Suprapubic skin (tissue), 4 donors: ENCODE measurements at regions not wholly inside any gene's neighbourhood (a gene's known extent, or its start where the extent isn't known, plus 50 kb on each side); places are given as distances from the start of the nearest gene placed in this dataset.

Experiments
- DNase-seq, 2 donors: peaks; one replicate each; pipeline ENCODE4 v3.0.0-alpha.2; 2019; ENCODE audit warnings: low spot score in 2 of 2
- H3K27ac ChIP-seq: fragments of 200-600 bp; sonication (generic); one replicate; pipeline ENCODE4 v1.5.1; 2019
- H3K27me3 ChIP-seq: fragments of 200-600 bp; sonication (generic); one replicate; pipeline ENCODE4 v1.5.1; 2019
- H3K36me3 ChIP-seq: fragments of 200-600 bp; sonication (generic); one replicate; pipeline ENCODE4 v1.5.1; 2019
- H3K4me1 ChIP-seq: fragments of 200-600 bp; sonication (generic); one replicate; pipeline ENCODE4 v1.5.1; 2019
- H3K4me3 ChIP-seq: fragments of 200-600 bp; sonication (generic); one replicate; pipeline ENCODE4 v1.5.1; 2019; ENCODE audit warnings: mild to moderate bottlenecking
- H3K9me3 ChIP-seq: fragments of 200-600 bp; sonication (generic); one replicate; pipeline ENCODE4 v1.5.1; 2019
- EP300 ChIP-seq: sonication (generic); formaldehyde crosslinking; IDR thresholded peaks from one replicate; pipeline ENCODE4 v1.6.1; 2017; ENCODE audit warnings: antibody characterized with exemption
- POLR2A ChIP-seq, 2 donors: fragments of 450-650 bp; IDR thresholded peaks; one replicate each; pipeline ENCODE4 v1.6.1; 2017; ENCODE audit warnings: antibody characterized with exemption in 2 of 2, mild to moderate bottlenecking in 2 of 2, moderate library complexity in 2 of 2
- POLR2AphosphoS5 ChIP-seq, 3 donors: sonication (generic); formaldehyde crosslinking; IDR thresholded peaks; one replicate each; pipeline ENCODE4 v1.6.1; 2017; ENCODE audit warnings: antibody characterized with exemption in 3 of 3
- WGBS: methylation state at CpG from one replicate; pipeline ENCODE4 v1.1.5; 2018; 5-methylcytosine and 5-hydroxymethylcytosine counted together
- TF ChIP-seq, protein P1 (sequence below), 2 donors: fragments of 200-600 bp in 1 of 2; fragments of 450-650 bp in 1 of 2; sonication (generic) in 1 of 2; IDR thresholded peaks; one replicate each; pipeline ENCODE4 v1.5.1; 2016 to 2019; ENCODE audit warnings: antibody characterized with exemption in 2 of 2, mild to moderate bottlenecking in 1 of 2, moderate library complexity in 1 of 2

GRCh38 chr2:201962774-201963562 is 70.7 kb upstream of the FZD7 start:
- Histone ChIP-seq H3K4me1 (peaks cover 14% of the 10 kb centered on the region), H3K9me3 (no peaks in the 10 kb centered on the region), H3K4me3 (no peak overlapping the region), H3K27ac (no peak overlapping the region), H3K36me3 (no peaks in the 10 kb centered on the region), H3K27me3 (no peaks in the 10 kb centered on the region)
- DNase-seq, result no peak
- 90% methylated on average over 13 of the region's 14 CpGs for WGBS
- TF ChIP-seq EP300 (no peak), POLR2AphosphoS5 (IDR thresholded peaks at IDR 0.05) (no peak), POLR2A (IDR thresholded peaks at IDR 0.05) (no peak)
- TF ChIP-seq, protein P1, sequence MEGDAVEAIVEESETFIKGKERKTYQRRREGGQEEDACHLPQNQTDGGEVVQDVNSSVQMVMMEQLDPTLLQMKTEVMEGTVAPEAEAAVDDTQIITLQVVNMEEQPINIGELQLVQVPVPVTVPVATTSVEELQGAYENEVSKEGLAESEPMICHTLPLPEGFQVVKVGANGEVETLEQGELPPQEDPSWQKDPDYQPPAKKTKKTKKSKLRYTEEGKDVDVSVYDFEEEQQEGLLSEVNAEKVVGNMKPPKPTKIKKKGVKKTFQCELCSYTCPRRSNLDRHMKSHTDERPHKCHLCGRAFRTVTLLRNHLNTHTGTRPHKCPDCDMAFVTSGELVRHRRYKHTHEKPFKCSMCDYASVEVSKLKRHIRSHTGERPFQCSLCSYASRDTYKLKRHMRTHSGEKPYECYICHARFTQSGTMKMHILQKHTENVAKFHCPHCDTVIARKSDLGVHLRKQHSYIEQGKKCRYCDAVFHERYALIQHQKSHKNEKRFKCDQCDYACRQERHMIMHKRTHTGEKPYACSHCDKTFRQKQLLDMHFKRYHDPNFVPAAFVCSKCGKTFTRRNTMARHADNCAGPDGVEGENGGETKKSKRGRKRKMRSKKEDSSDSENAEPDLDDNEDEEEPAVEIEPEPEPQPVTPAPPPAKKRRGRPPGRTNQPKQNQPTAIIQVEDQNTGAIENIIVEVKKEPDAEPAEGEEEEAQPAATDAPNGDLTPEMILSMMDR (IDR thresholded peaks at IDR 0.05), result no peak

DNA sequence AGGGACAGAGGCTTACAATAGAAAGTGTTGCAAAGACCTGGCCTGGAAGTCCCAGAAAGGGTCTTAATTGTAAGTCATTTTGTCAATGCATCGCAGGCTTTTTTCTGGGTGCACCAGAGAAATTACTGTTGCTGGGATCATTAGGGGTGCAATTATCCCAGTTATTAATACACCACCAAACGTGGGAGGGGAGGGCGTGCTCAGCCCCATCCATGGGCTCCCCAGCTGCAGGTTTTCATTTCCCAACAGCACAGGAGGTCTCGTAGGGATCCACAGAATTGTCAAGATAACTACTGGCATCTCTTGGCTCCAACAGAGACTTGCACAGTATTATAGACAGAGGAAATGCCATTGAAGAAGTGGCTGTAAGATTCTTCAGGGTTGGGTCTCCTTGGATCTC is 69.6 kb upstream of the FZD7 start:
- WGBS, result 91% methylated on average over 4 of the region's 4 CpGs
- DNase-seq, result no peak
- Histone ChIP-seq H3K36me3 (no peaks in the 10 kb centered on the region), H3K27ac (no peak overlapping the region), H3K4me3 (no peak overlapping the region), H3K9me3 (no peaks in the 10 kb centered on the region), H3K27me3 (no peaks in the 10 kb centered on the region), H3K4me1 (peaks cover 14% of the 10 kb centered on the region)
- TF ChIP-seq POLR2A (IDR thresholded peaks at IDR 0.05) (no peak), POLR2AphosphoS5 (IDR thresholded peaks at IDR 0.05) (no peak), EP300 (no peak)
- TF ChIP-seq, protein P1 (IDR thresholded peaks at IDR 0.05), result no peak

DNA sequence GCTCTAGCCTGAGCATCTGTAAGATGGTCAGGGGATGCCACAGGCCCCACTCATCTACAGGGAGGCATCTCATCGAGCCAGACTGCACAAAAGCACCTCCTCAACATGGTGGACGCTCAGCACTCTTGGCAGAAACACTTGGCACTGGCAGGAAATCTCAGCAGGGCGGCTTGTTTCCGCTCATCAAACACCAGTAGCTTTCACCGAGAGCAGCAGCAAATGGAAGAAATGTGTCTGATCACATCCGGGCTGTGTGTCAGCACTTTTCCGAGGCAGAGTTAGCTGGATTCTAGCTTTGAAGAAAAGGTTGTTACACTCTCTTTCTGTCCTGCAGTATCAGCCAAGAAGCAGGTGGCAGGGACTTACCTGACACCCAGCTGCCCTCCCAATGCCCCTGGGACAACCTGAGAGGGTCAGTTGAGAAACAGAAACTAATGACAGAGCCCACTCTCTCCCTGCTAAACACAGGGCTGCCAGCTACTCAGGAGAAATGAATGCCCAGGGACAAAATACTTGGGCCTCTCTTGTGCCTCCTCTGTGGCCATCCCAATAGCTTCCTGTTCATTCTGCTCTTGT is 68.9 kb upstream of the FZD7 start:
- TF ChIP-seq POLR2A (IDR thresholded peaks at IDR 0.05) (no peak), POLR2AphosphoS5 (IDR thresholded peaks at IDR 0.05) (no peak)
- TF ChIP-seq, protein P1 (IDR thresholded peaks at IDR 0.05), result no peak
- no peaks in the 10 kb centered on the region for H3K27me3 ChIP-seq
- 86% methylated on average over 6 of the region's 7 CpGs for WGBS
- H3K9me3 ChIP-seq, result no peaks in the 10 kb centered on the region
- H3K4me1 ChIP-seq, result peaks cover 14% of the 10 kb centered on the region
- no peaks in the 10 kb centered on the region for H3K36me3 ChIP-seq
- no peak for DNase-seq
- H3K4me3 ChIP-seq, result no peak overlapping the region
- no peak overlapping the region for H3K27ac ChIP-seq

DNA sequence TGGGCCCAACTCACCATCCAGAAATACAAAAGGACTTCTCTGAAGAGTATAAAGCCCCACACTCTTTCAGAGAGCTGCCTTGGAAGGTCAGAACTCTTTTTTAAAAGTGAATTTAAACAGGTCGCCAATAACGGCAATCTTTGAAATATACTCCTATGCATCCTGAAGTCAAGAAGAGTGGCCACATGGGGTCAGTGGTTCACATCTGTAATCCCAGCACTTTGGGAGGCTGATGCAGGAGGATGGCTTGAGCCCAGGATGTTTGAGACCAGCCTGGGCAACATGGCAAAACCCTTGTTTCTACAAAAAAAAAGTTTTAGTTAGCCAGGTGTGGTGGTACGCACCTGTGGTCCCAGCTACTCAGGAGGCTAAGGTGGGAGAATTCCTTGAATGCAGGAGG is 68.1 kb upstream of the FZD7 start:
- Histone ChIP-seq H3K4me3 (no peak overlapping the region), H3K4me1 (peaks cover 11% of the 10 kb centered on the region), H3K27me3 (no peaks in the 10 kb centered on the region), H3K9me3 (no peaks in the 10 kb centered on the region), H3K36me3 (no peaks in the 10 kb centered on the region), H3K27ac (no peak overlapping the region)
- no peak for DNase-seq
- TF ChIP-seq POLR2A (IDR thresholded peaks at IDR 0.05) (no peak), EP300 (no peak), POLR2AphosphoS5 (IDR thresholded peaks at IDR 0.05) (no peak)
- TF ChIP-seq, protein P1 (IDR thresholded peaks at IDR 0.05), result peak in 1 of 2 donors; percentile 6
- 98% methylated on average over 3 of the region's 3 CpGs for WGBS

GRCh38 chr2:201966691-201967438 is 66.8 kb upstream of the FZD7 start:
- H3K27ac ChIP-seq, result peak overlapping the region; percentile 19
- H3K9me3 ChIP-seq, result no peaks in the 10 kb centered on the region
- H3K27me3 ChIP-seq, result no peaks in the 10 kb centered on the region
- H3K4me3 ChIP-seq, result no peak overlapping the region
- no peaks in the 10 kb centered on the region for H3K36me3 ChIP-seq
- no peak for TF ChIP-seq POLR2AphosphoS5 (IDR thresholded peaks at IDR 0.05)
- H3K4me1 ChIP-seq, result peaks cover 12% of the 10 kb centered on the region
- 55% methylated on average over 18 of the region's 18 CpGs for WGBS
- no peak for DNase-seq
